Brain pericyte (primary cell): ENCODE measurements at regions not wholly inside any gene's neighbourhood (a gene's known extent, or its start where the extent isn't known, plus 50 kb on each side); places are given as distances from the start of the nearest gene placed in this dataset.
A peak's percentile ranks its signal among the peaks of the same experiment; 100 is the strongest.
"Not testable (repeated sequence)": the region's sequence is repeated elsewhere in the genome, so short reads cannot be mapped to it uniquely, and the experiment has no call there.

Source experiments
- DNase-seq: peaks from one replicate; pipeline ENCODE4 v3.0.0-alpha.2; 2012; ENCODE audit warnings: low read depth, low spot score

GRCh38 chr6:27854421-27854820 is 57.8 kb downstream of the OR2B2 start:
- no peak for DNase-seq

- DNase-seq = no peak
Observed at GRCh38 chr6:27851440-27851839, 60.8 kb downstream of the OR2B2 start.

- DNase-seq = not testable (repeated sequence)
Observed at GRCh38 chr6:27849001-27849400, 63.2 kb downstream of the OR2B2 start.

- DNase-seq = no peak
Observed at GRCh38 chr6:27847706-27848105, 64.5 kb downstream of the OR2B2 start.

GRCh38 chr6:27840572-27840971 is 71.6 kb downstream of the OR2B2 start:
- no peak for DNase-seq

- DNase-seq = no peak
Observed at GRCh38 chr6:27839626-27840475, 72.3 kb downstream of the OR2B2 start.

- no peak for DNase-seq
Observed at GRCh38 chr6:27838945-27839625, 73.1 kb downstream of the OR2B2 start.

GRCh38 chr6:27838058-27838944 is 73.9 kb downstream of the OR2B2 start:
- peak; percentile 95 for DNase-seq

- no peak for DNase-seq
Observed at GRCh38 chr6:27837625-27838057, 74.6 kb downstream of the OR2B2 start.

GRCh38 chr6:27836783-27837624 is 75.2 kb downstream of the OR2B2 start:
- peak; percentile 57 for DNase-seq

GRCh38 chr6:27836141-27836782 is 75.9 kb downstream of the OR2B2 start:
- DNase-seq = no peak

- DNase-seq = no peak
Observed at GRCh38 chr6:27834879-27835549, 77.2 kb downstream of the OR2B2 start.

- DNase-seq = no peak
Observed at GRCh38 chr6:27834384-27834783, 77.8 kb downstream of the OR2B2 start.

- not testable (repeated sequence) for DNase-seq
Observed at GRCh38 chr6:27831434-27832081, 80.6 kb downstream of the OR2B2 start.

- DNase-seq = not testable (repeated sequence)
Observed at GRCh38 chr6:27830600-27831433, 81.4 kb downstream of the OR2B2 start.

GRCh38 chr6:27830212-27830599 is 82.0 kb downstream of the OR2B2 start:
- no peak for DNase-seq

GRCh38 chr6:27829453-27830211 is 82.6 kb downstream of the OR2B2 start:
- no peak for DNase-seq

- not testable (repeated sequence) for DNase-seq
Observed at GRCh38 chr6:27827477-27827876, 84.7 kb downstream of the OR2B2 start.
